Activated CD4-positive, alpha-beta T cell treated with anti-CD3 and anti-CD28 coated beads, Interleukin-2, Interleukin-6, amounts not matched to agents 100 ng/mL and 50 ng/mL, durations not matched to agents 16 hours and 8 hours (primary cell): ENCODE measurements at regions not wholly inside any gene's neighbourhood (a gene's known extent, or its start where the extent isn't known, plus 50 kb on each side); places are given as distances from the start of the nearest gene placed in this dataset.
"Not testable (repeated sequence)": the region's sequence is repeated elsewhere in the genome, so short reads cannot be mapped to it uniquely, and the experiment has no call there.

Experiments used
- DNase-seq: peaks from one replicate; pipeline ENCODE4 v3.0.0-alpha.2; 2020

DNA sequence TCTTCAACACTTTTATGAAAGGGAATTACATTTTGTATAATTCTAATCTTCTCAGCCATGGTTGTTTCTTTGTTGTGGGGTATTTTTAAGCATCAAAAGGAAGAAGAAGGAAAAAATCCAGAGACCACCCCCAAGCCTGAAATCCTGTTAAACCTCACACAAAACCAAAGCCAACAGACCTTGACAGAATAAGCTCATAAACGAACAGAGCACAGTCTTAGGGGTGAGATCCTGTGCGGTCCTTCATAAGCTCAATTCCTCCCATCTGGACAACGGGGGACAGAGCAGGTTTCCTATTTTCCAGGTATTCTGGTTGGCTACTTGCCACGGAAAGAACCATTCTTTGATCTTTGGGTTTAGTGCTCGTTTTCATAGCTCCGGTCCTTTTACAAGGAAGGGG, 151.3 kb upstream of the SULF2 start:
- DNase-seq, result no peak

DNA sequence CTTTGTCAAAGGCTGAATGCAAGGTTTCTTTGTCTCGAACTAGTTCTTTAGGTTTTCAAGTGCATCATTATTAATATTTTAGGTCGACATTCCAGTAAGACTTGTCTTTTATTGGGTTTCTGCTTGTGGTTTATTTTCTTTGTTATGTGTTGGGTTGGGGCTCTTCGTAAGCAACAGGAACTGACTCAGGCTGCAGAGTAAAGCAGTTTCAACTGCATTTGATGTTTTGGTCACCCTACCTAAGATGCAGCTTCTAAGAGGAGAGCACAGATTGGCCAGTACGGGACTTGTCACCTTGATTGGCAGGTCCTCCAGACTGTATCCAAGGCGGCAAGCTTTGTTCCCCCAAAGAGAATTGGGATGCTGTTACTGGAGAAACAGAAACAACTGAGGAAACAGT, 149.5 kb upstream of the SULF2 start:
- no peak for DNase-seq

DNA sequence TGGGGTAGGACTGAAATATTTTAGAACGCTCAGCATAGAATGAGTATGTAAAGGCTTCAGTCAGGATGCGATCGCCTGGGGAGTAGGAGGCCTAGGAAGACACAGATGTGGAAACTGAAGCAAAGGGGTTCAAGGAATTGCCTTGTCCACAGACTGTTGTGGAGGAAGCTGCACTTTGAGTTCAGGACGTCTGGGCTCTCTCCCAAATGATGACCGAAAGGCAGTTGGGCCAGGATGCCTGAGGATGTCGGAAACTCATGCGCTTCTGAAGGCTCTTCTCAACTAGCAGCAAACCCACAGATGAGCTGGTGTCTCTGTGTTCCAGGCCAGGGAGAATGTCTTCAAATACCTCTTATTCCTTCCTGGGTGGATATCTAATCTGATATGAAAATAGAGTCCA, 146.2 kb upstream of the SULF2 start:
- no peak for DNase-seq

DNA sequence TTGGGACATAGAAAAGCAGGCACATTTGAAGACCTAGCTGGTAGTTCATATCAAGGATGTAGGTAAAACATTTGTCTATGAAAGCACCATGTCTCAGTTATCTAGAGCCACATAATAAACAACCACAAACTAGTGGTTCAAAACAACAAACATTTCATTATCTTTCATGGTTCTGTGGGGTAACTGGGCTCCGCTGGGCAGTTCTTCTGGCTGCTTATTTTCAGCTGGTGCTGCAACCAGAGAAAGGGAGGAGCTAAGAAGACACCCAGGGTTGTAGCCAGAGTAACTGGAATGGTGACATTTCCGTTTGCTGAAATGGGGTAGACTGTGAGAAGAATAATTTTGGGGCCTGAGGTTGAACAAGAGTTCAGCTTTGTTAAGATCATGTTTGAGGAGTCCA, 145.7 kb upstream of the SULF2 start:
- DNase-seq, result no peak

DNA sequence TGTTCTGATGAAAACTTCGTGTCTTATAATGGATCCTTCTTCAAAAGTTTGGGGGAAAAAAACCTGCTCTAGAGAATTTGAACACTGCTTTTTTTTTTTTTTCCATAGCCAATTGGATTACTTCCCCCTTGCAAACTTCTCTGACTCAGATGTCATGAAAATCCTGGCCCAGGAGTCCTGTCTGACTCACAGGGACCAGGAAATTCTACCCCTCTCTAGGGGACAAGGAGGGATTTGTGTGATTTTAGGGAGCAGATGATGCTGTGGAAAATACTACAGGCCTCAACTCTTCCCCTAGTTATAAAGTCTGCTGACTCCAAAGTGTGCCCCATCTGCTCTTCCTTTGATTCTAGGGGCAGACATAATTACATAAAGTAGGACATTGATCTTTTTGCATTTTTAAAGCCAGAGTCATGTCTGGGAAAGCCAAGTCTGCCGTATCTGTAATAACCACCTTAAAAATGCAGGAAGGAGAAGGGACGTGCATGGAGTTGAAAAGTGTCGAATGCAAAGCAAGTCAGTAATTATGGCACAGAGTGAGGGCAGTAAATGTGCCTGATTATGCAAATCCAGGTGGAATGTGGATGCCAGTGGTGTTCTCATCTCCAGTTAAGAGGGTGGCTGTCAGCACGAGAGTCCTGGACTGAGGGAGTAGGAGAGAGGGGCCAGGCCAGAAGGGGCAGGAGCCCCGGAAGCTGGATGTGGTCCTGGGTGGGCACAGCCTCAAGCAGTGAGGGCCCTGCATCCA, 144.3 kb upstream of the SULF2 start:
- no peak for DNase-seq

DNA sequence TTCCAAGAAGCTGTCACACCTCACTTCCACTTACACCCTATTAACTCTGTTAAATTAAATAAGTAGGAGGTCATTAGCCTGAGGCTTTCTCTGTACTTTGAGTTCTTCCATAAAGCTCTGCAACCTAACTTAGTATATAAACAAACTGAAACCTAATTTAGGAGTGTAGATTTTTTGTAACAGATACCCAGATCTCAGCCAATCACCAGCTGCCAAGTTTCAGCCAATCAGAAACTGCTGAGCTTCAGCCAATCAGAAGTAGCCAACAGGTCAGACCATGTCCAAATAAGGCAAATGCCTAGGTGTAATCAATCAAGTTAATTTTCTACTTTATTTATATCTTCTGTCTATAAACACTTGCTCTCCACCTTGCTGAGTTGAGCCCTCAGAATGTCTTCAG, 142.7 kb upstream of the SULF2 start:
- DNase-seq, result no peak

DNA sequence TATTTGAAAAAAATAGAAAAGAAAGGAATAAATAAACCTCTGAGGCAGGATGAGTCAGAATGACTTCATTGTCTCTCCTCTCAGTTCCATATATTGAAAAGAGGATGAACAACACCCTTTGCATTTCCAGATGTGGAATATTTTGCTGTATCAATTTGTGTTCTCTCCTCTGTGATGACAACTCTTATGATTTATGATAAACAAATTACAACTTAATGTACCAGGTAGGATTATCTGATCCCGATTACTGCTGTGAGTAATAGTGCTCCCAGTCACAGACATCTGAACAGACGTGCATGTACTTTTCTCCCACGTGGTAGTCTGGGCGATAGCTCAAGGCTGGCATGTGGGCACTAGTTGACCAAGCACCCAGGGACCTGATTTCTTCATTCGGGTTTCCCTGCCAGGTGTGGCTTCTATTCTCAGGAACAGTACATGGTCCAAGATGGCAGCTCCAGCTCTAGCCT, 142.1 kb upstream of the SULF2 start:
- no peak for DNase-seq

DNA sequence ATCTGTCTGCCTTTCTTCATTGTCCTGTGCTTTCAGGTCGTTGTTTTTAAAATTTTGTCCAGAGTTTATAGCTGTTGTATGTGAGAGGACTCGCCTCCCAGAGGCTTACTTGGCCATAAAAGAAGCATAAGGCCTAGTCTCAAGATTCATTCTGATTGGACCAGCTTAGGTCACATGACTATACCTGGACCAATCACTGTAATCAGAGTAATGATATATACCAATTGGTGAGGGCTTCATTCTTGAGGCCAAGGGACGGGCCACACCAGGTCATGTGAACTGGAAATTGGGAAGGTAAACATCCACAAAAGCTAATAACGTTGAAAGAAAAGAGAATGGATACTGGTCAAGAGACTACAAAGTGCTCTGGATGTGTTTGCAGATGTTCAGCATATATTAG, 141.4 kb upstream of the SULF2 start:
- no peak for DNase-seq

DNA sequence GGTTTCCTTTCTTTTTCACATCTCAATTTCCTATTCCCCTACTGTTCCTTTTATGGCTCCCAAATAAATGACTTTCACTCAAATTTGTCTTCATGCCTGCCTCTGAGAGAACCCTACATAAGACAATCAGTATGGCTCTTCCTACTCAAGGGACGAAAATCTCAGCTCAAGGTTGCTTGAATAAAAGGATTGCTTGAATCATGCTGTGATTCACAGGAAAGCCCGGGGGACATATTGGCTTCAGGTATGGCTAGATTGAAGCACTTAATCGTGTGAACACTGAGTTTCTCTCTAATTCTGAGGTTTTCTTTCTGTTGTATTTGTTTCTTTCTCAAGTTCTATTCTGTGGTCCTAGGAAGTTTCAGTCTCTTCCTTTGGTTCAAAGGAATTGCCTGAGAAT, 140.3 kb upstream of the SULF2 start:
- no peak for DNase-seq

DNA sequence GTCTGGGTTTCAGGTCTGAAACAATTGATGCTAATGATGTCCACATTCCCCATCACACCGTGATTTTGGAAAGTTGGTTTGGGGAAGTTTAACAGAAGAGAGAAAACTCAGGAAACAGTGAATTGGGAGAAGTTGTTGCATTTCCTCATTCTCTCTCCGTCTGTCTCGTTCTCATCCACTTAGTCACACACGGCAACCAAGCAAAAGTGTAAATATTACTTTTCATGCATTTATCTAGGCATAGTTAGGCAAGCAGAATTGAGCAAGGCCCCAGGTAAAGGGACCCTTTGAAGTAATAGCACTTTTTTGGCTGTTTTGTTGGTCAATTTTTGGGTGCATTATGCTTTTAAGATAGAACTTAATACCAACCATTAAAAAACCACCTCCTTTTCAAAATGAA, 137.0 kb upstream of the SULF2 start:
- no peak for DNase-seq

DNA sequence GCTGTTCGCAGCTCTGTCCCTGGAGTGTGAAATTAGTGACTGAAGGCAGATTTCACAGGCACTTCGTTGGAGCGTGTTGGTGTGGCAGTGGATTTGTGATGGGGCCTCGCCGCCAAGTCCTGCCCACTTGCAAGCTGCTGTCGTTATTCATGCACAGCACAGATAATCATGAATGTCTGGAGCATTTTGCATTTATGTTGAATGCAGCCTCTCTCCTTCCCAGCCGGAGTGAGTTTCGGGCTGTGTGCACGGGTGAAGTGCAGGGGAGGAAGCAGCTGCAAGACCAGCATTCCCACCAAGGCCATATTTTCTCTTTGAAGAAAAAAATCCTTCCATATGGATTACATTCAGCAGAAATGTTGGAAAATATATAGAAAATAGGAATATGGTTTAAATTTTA, 136.5 kb upstream of the SULF2 start:
- DNase-seq, result not testable (repeated sequence)

DNA sequence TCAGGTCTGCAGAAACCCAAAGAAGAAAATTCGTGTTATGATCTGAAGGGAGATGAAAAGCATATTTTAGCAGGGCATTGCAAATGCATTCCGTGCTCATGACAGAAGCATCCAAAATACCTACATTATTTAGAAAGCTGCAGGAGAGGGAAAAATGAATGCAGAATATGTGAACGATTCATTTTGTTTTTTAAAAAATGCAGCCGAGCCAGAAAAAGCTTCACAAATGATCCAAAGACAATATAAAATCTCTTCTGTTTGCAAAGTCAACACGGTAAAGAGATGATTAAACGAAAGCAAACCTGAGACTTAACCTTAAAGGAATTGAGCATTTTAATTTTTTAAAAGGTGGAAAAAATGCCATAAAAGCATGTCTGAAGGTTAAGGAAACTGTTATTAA, 136.1 kb upstream of the SULF2 start:
- no peak for DNase-seq

DNA sequence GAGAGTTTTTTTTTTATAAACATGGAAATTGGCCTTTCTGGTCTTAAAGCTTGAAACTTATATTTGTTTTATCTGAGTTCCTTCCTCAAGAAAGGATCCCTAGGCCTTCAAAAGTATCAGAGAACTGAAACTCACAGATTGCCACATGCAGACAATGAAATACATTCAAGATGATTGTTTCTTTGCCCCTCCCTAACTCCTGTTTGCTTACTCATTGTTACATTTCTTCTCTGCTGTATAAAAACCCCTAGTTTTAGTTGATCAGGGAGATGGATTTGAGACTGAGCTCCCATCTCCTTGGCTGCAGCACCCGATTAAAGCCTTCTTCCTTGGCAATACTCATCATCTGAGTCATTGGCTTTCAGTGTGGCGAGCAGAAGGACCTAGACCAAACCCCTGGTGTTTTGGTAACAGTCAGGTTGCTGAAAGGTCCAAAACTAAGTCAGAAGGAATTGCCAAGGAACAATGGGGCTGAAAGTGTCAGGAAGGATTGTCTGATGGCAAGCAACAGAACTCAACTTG, 132.3 kb upstream of the SULF2 start:
- no peak for DNase-seq

DNA sequence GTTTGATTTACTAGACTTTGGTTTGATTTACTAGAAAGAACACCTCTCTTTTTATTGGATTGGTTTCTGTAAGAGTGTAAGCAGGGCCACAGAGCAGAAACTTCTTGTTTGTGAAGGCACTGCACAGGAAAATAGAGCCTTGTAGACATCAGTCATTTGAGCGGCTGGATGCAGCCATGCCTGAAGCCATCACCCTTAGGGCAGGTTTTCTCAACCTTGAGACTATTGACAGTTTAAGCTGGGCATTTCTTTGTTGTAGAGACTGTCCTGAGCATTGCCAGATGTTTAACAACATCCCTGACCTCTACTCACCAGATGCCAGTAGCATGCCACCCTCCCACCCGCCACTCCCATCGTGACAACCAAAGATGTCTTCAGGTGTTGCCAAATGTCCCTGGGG, 130.2 kb upstream of the SULF2 start:
- DNase-seq, result no peak

DNA sequence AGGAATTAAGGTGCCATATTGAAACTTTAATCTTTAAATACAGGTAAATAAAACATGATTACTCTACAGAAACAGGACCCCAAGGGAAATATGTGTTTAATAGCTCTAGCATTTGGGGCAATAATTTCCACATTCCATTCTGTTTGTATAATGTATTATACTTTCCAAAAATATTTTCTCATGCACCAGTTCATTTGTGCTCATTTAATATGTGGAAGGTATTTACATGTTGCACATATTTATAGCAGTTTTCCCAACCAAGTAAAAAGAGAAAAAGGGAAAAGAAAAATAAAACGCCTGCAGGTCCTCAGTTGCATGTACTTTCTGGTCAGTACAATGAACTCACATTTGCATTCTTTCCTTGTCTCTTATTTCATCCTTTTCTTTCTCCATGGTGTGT, 129.5 kb upstream of the SULF2 start:
- DNase-seq, result no peak

DNA sequence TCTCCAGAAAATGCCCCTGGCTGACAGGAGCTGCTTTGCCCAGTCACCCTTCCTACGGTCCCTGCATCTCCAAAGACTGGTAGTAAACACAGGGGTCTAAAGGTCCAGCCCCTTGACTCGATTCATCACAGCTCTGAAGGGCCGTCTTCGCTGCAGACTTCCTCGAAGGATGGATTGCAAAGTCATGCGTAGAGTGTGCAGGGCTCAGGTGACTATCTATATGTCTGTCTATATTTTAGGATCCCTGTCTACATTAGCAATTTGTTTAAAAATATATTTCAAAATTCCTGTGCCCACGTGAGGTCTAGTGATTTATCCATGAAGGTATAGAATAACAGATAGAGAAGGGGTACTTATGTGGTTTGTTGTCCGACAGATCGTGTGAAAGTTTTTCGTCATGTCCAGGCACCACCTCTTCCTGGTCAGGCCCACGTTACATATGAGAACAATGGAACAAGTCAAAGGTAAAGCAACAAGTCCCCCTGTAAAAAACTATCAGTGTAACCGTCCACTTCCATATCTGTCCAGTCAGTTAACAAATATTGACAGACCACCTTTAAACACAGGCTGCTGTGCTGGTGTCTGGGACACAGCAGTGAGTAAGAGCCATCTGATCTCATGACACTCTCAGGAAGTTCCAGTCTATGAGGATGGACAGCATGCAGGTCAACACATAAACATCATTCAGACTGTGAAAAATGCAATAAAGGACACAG, 127.7 kb upstream of the SULF2 start:
- not testable (repeated sequence) for DNase-seq

DNA sequence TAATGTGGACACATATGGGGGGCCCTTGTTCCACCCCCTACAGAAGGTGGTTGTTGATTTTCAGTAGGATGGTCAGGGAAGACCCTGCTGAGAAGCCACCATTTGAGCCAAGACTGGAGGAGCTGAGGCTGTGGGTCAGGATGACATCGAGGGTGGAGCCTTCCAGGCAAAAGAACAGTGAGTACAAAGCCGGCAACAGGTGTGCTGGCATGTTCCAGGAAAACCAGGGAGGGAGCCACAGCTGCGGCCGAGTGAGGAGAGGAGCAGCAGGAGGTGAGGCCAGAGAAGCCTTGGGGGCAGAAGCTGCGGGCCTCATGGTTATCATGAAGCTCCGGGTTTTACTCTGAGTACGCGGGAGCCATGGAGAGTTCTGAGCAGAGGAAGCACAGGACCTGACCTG, 126.9 kb upstream of the SULF2 start:
- not testable (repeated sequence) for DNase-seq

DNA sequence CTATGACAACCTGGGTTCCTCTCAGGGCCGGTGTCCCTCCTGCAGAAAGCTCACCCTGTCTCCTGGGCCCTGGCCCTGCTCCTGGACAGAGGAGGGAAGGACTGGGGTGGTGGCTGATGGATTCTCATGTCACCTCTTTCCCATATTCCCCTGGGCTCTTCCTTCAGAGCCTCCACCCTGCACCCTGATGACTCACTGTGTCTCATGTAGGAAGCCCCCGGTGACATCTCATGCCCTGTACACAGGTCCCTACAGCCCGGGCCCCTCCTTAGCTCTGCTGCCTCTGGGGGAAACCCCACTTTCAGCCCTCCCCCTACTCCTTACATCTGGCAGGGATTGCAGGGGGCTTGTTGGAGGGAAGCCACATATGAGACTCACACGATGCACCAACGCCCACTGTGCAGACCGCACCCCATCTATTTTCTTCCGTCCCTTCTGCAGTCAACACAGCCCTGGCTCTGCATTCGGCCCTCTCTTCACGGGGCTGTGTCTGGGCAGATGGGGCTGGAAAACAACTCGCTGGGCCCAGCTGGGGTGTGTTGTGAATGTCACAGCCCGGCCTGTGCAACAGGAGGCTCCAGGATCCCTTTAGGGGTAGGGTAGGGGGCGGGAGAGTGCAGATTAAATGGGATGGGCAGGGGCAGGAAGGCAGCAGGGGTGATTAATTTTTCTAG, 124.6 kb upstream of the SULF2 start:
- DNase-seq, result not testable (repeated sequence)

DNA sequence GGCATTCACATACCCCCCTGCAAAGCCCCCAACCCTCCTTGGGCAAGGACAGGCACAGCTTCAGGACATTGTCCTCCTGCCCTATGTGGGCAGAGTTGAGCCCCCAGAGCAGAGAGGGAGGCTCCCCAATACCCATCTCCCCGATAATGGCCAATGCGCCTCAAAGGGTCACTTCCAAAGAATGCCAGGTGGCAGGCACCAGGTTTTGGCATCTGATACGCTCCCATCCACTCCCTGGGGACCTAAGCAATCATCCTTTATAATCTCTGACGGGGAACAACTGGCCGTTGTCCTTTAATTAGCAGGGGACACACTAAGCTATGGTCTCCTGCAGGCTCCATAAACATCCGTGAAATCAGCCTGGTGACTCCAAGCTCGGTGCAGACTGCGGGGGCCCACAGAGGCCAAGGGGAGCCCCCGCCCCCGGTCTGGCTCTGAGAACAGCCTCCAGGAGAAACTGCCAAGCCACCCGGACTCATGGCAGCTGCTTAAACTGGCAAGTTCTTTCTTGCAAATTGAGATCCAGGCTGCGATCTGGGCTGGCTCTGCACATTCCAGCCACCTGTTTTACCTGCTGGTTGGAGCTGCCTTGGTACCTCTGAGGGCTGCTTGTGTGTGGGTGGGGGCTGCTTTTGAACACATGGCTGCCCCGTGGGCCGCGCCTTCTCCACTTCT, 123.2 kb upstream of the SULF2 start:
- DNase-seq, result not testable (repeated sequence)

DNA sequence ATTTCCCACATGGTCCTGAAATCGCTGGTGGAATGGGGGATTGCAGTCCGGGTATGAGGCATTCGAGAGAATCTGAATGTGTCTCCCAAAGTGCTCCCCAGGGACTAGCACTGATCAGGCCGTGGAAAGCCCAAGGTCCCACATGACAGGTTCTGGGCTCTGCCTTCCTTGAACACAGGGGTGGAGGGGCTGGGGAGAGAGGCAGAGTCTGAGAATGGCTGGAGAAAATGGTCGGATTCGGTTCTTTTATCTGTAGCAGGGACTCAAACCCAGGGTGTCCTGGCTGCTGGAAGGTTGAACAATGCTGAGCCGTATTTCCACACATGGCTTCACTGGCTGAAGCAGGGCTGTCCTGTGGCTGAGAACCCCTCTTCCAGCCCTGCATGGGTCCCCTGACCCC, 122.7 kb upstream of the SULF2 start:
- not testable (repeated sequence) for DNase-seq

DNA sequence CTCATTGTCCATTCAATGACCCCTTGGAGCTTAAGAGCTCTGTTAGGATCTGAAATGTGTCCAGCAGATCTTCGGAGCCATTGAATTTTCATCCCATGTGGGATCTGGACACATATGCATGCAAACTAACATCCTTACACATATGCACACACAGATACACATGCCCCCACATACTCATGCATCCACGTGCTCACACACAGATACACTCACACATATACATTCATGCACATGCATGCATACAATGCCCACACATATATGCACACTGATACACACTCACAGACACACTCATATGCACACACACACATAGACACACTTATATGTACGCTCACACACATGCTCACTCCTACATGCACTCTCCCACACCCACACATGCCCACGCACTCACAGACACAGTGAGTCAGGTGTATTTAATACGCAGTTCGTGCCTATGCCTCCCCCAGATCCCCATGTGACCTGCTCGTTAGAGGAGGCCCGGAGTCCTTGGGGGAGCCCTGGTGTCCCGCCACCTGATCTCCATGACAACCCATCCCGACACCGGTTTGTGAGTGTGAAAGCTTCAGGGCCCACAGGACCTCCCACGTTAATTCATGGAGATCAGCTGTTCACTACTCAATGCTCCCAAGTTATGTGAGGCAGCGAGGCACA, 121.9 kb upstream of the SULF2 start:
- DNase-seq, result no peak

DNA sequence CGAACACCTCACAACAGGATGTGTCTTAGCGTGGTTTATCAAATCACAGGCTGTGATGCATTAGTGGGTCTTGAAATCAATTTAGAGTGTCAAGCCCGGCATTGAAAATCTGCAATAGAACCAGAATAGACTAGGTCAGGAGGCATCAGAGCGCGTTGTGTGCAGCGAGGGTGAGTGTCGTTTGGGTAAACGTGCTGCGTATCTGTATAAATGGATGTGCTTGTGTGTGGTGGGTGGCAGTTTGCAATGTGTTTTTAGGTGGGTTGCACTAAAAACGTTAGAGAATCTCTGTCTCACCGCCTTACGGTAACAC, 121.0 kb upstream of the SULF2 start:
- no peak for DNase-seq
